ENCODE measurements at regions not wholly inside any gene's neighbourhood (a gene's known extent, or its start where the extent isn't known, plus 50 kb on each side); places are given as distances from the start of the nearest gene placed in this dataset.

DNA sequence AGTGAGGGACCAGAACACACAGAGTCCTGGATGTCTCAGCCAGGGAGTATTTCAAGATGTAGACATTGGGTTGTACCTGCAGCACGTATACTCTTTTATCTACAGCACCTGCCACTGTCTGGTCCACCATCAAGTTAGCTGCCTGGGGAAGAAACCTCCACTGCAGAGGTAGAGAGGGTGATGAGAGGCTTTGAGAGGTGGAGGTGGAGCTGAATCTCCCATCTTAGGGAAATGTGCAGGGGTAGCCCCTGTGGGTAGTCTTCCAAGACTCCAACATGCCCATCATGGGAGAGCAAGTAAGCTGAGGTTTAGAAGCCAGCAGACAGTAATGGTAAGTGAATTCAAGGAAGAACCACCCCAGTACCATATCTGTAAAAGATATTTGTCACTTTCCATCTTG is 93.3 kb upstream of the CELF4 start:
- no peaks in the 10 kb centered on the region for H4K20me1 ChIP-seq (ENCODE audit: low read depth, low read length)
- no peaks in the 10 kb centered on the region for H3K79me2 ChIP-seq (ENCODE audit: insufficient read depth, low read length)
- H3K9me2 ChIP-seq (replicated peaks; ENCODE audit: insufficient read depth, low read length): no peaks in the 10 kb centered on the region
- TF ChIP-seq CTCF (IDR thresholded peaks at IDR 0.05; ENCODE audit: insufficient read depth, low read length, poor library complexity, severe bottlenecking) (no peak), EZH2phosphoT487 (conservative IDR thresholded peaks at IDR 0.05; ENCODE audit: low read length) (no peak)
- H3K36me3 ChIP-seq (ENCODE audit: low read length): no peaks in the 10 kb centered on the region
- no peaks in the 10 kb centered on the region for H3K9me3 ChIP-seq (ENCODE audit: insufficient read depth, low read length)
- H3K4me3 ChIP-seq (ENCODE audit: insufficient read depth, low read length, poor library complexity, severe bottlenecking): no peak overlapping the region
- H3K27me3 ChIP-seq (ENCODE audit: low read length): no peaks in the 10 kb centered on the region
- no peak overlapping the region for H3K4me2 ChIP-seq (ENCODE audit: low read depth, low read length, poor library complexity, severe bottlenecking)
- H3F3A ChIP-seq (ENCODE audit: insufficient read depth): no peaks in the 10 kb centered on the region
- no peak overlapping the region for H2AFZ ChIP-seq (ENCODE audit: low read depth, low read length, severe bottlenecking)
- H3K9ac ChIP-seq (ENCODE audit: low read length): no peak overlapping the region
- H3K27ac ChIP-seq (ENCODE audit: low read depth, low read length): no peak overlapping the region

GRCh38 chr18:37657493-37657892 is 91.9 kb upstream of the CELF4 start:
- Histone ChIP-seq H3F3A (ENCODE audit: insufficient read depth) (no peaks in the 10 kb centered on the region), H3K9ac (ENCODE audit: low read length) (no peak overlapping the region), H2AFZ (ENCODE audit: low read depth, low read length, severe bottlenecking) (no peak overlapping the region), H3K79me2 (ENCODE audit: insufficient read depth, low read length) (no peaks in the 10 kb centered on the region), H3K4me2 (ENCODE audit: low read depth, low read length, poor library complexity, severe bottlenecking) (no peak overlapping the region), H3K27ac (ENCODE audit: low read depth, low read length) (no peak overlapping the region), H3K9me2 (replicated peaks; ENCODE audit: insufficient read depth, low read length) (no peaks in the 10 kb centered on the region), H3K27me3 (ENCODE audit: low read length) (no peaks in the 10 kb centered on the region), H3K4me3 (ENCODE audit: insufficient read depth, low read length, poor library complexity, severe bottlenecking) (no peak overlapping the region), H3K36me3 (ENCODE audit: low read length) (no peaks in the 10 kb centered on the region), H3K9me3 (ENCODE audit: insufficient read depth, low read length) (no peaks in the 10 kb centered on the region), H4K20me1 (ENCODE audit: low read depth, low read length) (no peaks in the 10 kb centered on the region)
- TF ChIP-seq EZH2phosphoT487 (conservative IDR thresholded peaks at IDR 0.05; ENCODE audit: low read length) (no peak), CTCF (IDR thresholded peaks at IDR 0.05; ENCODE audit: insufficient read depth, low read length, poor library complexity, severe bottlenecking) (no peak)

DNA sequence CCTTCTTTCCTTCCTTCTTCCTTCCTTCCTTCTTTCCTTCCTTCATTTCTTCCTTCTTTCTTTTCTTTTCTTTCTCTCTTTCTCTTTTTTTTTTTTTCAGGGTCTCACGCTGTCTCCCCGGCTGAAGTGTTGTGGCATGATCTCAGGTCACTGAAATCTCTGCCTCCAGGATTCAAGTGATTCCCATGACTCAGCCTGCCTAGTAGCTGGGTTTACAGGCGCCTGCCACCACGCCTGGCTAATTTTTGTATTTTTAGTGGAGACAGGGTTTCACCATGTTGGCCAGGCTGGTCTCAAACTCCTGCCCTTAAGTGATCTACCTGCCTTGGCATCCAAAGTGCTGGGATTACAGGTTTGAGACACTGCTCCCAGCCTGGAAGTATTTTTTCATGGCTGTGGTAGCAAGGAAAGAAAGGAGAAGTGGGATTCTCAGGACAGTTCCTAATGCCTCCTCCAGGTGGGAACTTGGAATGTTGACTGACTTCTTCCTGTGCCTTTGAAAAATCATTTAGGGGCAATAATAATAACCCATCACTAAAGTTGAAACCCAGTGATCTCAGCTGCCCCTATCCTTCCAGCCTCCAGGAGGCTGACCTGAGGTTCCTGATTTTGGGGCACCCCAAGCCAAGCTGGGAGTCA is 89.3 kb upstream of the CELF4 start:
- Histone ChIP-seq H3K27me3 (ENCODE audit: low read length) (no peaks in the 10 kb centered on the region), H3K36me3 (ENCODE audit: low read length) (peaks cover 3% of the 10 kb centered on the region; the same call in 1 of the 2 replicates), H2AFZ (ENCODE audit: low read depth, low read length, severe bottlenecking) (no peak overlapping the region), H3K9ac (ENCODE audit: low read length) (no peak overlapping the region), H3K9me3 (ENCODE audit: insufficient read depth, low read length) (no peaks in the 10 kb centered on the region), H3K4me3 (ENCODE audit: insufficient read depth, low read length, poor library complexity, severe bottlenecking) (no peak overlapping the region), H4K20me1 (ENCODE audit: low read depth, low read length) (no peaks in the 10 kb centered on the region), H3K79me2 (ENCODE audit: insufficient read depth, low read length) (no peaks in the 10 kb centered on the region), H3K9me2 (replicated peaks; ENCODE audit: insufficient read depth, low read length) (no peaks in the 10 kb centered on the region), H3K27ac (ENCODE audit: low read depth, low read length) (no peak overlapping the region), H3K4me2 (ENCODE audit: low read depth, low read length, poor library complexity, severe bottlenecking) (no peak overlapping the region), H3F3A (ENCODE audit: insufficient read depth) (no peaks in the 10 kb centered on the region)
- TF ChIP-seq CTCF (IDR thresholded peaks at IDR 0.05; ENCODE audit: insufficient read depth, low read length, poor library complexity, severe bottlenecking): no peak
- TF ChIP-seq EZH2phosphoT487 (conservative IDR thresholded peaks at IDR 0.05; ENCODE audit: low read length): no peak

All from SU-DHL-6 (cell line).